GM12878 (cell line): ENCODE measurements at regions not wholly inside any gene's neighbourhood (a gene's known extent, or its start where the extent isn't known, plus 50 kb on each side); places are given as distances from the start of the nearest gene placed in this dataset.

Experiments used
- ATAC-seq: fragments of 200-7000 bp; cut with Tn5 transposase; 3 replicates; pipeline ENCODE4 v1.9.1; 2020; ENCODE audit warnings: mild to moderate bottlenecking, moderate library complexity
- BruUV-seq: library from RNA; stranded (reverse); fragments of 400-500 nt; replicated peaks from 2 replicates; lab custom pipeline; 2021; lab: Mats Ljungman, UMichigan
- CTCF ChIA-PET: fragments of 300-600 bp; sonication (Branson Sonifier 250); formaldehyde crosslinking; extraction: SDS; loops from one replicate; lab custom pipeline; 2021; ENCODE audit warnings: inconsistent platforms; lab: Yijun Ruan, JAX
- POLR2A ChIA-PET: fragments of 350-600 bp; formaldehyde crosslinking; extraction: SDS; loops from one replicate; lab custom pipeline; 2021; ENCODE audit warnings: inconsistent platforms; lab: Charles Lee
- RAD21 ChIA-PET: fragments of 300-600 bp; sonication (Branson Sonifier 250); formaldehyde crosslinking; loops from one replicate; lab custom pipeline; 2023; ENCODE audit warnings: antibody characterized with exemption; ENCODE audit not compliant: unreplicated experiment; lab: Charles Lee
- SMC1A ChIA-PET: fragments of 300-600 bp; sonication (Branson Sonifier 250); formaldehyde crosslinking; loops from one replicate; lab custom pipeline; 2023; ENCODE audit not compliant: unreplicated experiment, uncharacterized antibody; lab: Charles Lee
- DNase-seq: peaks from one replicate; pipeline ENCODE4 v3.0.0-alpha.2; 2011; ENCODE audit warnings: low read depth, low spot score
- FAIRE-seq: peaks from 3 replicates; lab custom pipeline; 2011; peaks lifted over from hg19 to GRCh38; lab: Jason Lieb, UNC
- H2AFZ ChIP-seq: 2 replicates; pipeline ENCODE4 v1.6.0; 2011; ENCODE audit warnings: low read depth, low read length, control low read depth; ENCODE audit not compliant: control insufficient read depth
- H3K27ac ChIP-seq: 2 replicates; pipeline ENCODE4 v1.5.1; 2011; ENCODE audit warnings: control low read depth; ENCODE audit not compliant: control insufficient read depth, insufficient read depth
- H3K27me3 ChIP-seq, 2 experiments: replicated peaks in 1 of 2; 2 replicates each; pipeline versions ENCODE4 v1.6.0 to v1.6.1; 2011; ENCODE audit warnings: low read length in 1 of 2; ENCODE audit not compliant: control insufficient read depth in 2 of 2, insufficient read depth in 2 of 2
- H3K36me3 ChIP-seq, 2 experiments: 2 replicates each; pipeline ENCODE4 v1.5.1; 2011; ENCODE audit warnings: low read length in 1 of 2; ENCODE audit not compliant: control insufficient read depth in 2 of 2, insufficient read depth in 2 of 2
- H3K4me1 ChIP-seq: 2 replicates; pipeline ENCODE4 v1.6.1; 2011; ENCODE audit warnings: mild to moderate bottlenecking, low read length, moderate library complexity, mixed read lengths; ENCODE audit not compliant: control insufficient read depth, insufficient read depth
- H3K4me2 ChIP-seq: 2 replicates; pipeline ENCODE4 v1.6.0; 2011; ENCODE audit warnings: control low read depth; ENCODE audit not compliant: control insufficient read depth, insufficient read depth
- H3K4me3 ChIP-seq: fragments of 200-600 bp; sonication (generic); 2 replicates; pipeline ENCODE4 v1.5.1; 2016
- H3K79me2 ChIP-seq: 2 replicates; pipeline ENCODE4 v1.6.0; 2011; ENCODE audit warnings: low read length; ENCODE audit not compliant: control insufficient read depth, insufficient read depth
- H3K9ac ChIP-seq: 2 replicates; pipeline ENCODE4 v1.8.0; 2011; ENCODE audit warnings: low read length, control low read depth, mixed read lengths; ENCODE audit not compliant: control insufficient read depth, insufficient read depth
- H3K9me3 ChIP-seq: replicated peaks from 3 replicates; pipeline ENCODE4 v1.5.1; 2011; ENCODE audit warnings: mild to moderate bottlenecking, low read length; ENCODE audit not compliant: control insufficient read depth, insufficient read depth
- H4K20me1 ChIP-seq: 2 replicates; pipeline ENCODE4 v1.6.0; 2011; ENCODE audit not compliant: control insufficient read depth, insufficient read depth
- GABPA ChIP-seq: IDR thresholded peaks from 2 replicates; pipeline ENCODE4 v1.6.1; 2014; ENCODE audit warnings: antibody characterized with exemption, low read depth, mild to moderate bottlenecking, inconsistent platforms
- JUNB ChIP-seq: IDR thresholded peaks from 2 replicates; pipeline ENCODE4 v1.6.1; 2016; ENCODE audit warnings: antibody characterized with exemption, mild to moderate bottlenecking
- KAT2A ChIP-seq: conservative IDR thresholded peaks from 2 replicates; pipeline ENCODE4 v1.6.1; 2011; ENCODE audit warnings: low read depth, low read length; ENCODE audit not compliant: control insufficient read depth
- MTA2 ChIP-seq: fragments of 450-650 bp; IDR thresholded peaks from 2 replicates; pipeline ENCODE4 v1.6.1; 2016; ENCODE audit warnings: low read depth, mild to moderate bottlenecking, moderate library complexity
- POLR2AphosphoS5 ChIP-seq: IDR thresholded peaks from 2 replicates; pipeline ENCODE4 v1.6.1; 2011; ENCODE audit warnings: mild to moderate bottlenecking, low read length, inconsistent platforms
- POU2F2 ChIP-seq: IDR thresholded peaks from 3 replicates; pipeline ENCODE4 v1.6.1; 2011; ENCODE audit warnings: low read depth, mild to moderate bottlenecking, low read length, borderline replicate concordance
- RCOR1 ChIP-seq: conservative IDR thresholded peaks from 2 replicates; pipeline ENCODE4 v1.6.1; 2012; ENCODE audit warnings: low read depth, low read length, improper control_type of control experiment
- SIX5 ChIP-seq: IDR thresholded peaks from 2 replicates; pipeline ENCODE4 v1.6.1; 2011; ENCODE audit warnings: mild to moderate bottlenecking, low read depth, low read length, moderate library complexity; ENCODE audit not compliant: severe bottlenecking
- SMAD5 ChIP-seq: IDR thresholded peaks from 2 replicates; pipeline ENCODE4 v1.6.1; 2016; ENCODE audit warnings: antibody characterized with exemption, low read depth
- WGBS: methylation state at CpG from one replicate; pipeline ENCODE4 v1.1.6; 2016; ENCODE audit warnings: low lambda C conversion rate; ENCODE audit not compliant: insufficient replicate concordance, insufficient coverage; ENCODE audit errors: missing lambda C conversion rate; 5-methylcytosine and 5-hydroxymethylcytosine counted together
- in situ Hi-C: fragments of 300-500 bp; cut with MboI; formaldehyde crosslinking; loops from 9 replicates; pipeline ENCODE4 v1.14.3; 2018; ENCODE audit warnings: mixed read lengths
- intact Hi-C: fragments of 100-400 bp; cut with micrococcal nuclease; formaldehyde crosslinking; loops from one replicate; pipeline ENCODE4 v1.14.2; 2022; ENCODE audit not compliant: unreplicated experiment
- TF ChIP-seq, protein P1 (sequence below): fragments of 450-650 bp; IDR thresholded peaks from 2 replicates; pipeline ENCODE4 v1.6.1; 2016; ENCODE audit warnings: mild to moderate bottlenecking, moderate library complexity, borderline replicate concordance

DNA sequence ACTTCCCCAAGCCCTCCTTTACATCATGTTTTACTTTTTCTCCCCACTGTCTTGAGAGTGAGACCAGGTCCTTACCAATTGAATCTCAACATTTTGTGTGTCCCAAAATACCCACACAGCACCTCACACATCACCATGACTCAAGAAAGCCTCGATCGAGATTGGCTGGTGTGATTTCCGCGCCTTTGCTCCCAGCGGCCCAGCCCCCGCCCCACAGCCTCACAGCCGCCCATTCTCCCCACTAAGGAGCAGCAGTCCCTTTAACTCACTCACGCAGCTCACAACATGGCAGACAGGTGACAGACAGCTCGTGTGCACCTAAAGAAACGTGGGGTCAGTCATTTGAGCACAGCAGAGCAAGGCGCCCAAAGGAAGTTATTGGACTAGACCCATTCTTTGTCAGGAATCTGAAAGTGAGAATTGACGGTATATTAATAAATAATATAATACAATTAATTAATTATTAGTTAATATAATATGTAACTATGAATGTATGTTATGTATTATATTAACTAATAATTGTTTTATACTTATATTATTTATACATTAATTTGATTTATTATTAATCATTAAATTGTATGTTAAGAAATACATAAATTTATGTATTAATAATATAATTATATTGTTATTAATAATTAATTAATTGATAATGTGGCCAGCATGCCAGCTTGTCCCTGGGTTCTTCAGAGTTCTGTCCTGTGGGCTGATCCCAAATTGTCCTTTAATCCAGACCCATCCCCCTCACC lies 204.9 kb upstream of the RNF32 start (continued):
- TF ChIP-seq, protein P1, sequence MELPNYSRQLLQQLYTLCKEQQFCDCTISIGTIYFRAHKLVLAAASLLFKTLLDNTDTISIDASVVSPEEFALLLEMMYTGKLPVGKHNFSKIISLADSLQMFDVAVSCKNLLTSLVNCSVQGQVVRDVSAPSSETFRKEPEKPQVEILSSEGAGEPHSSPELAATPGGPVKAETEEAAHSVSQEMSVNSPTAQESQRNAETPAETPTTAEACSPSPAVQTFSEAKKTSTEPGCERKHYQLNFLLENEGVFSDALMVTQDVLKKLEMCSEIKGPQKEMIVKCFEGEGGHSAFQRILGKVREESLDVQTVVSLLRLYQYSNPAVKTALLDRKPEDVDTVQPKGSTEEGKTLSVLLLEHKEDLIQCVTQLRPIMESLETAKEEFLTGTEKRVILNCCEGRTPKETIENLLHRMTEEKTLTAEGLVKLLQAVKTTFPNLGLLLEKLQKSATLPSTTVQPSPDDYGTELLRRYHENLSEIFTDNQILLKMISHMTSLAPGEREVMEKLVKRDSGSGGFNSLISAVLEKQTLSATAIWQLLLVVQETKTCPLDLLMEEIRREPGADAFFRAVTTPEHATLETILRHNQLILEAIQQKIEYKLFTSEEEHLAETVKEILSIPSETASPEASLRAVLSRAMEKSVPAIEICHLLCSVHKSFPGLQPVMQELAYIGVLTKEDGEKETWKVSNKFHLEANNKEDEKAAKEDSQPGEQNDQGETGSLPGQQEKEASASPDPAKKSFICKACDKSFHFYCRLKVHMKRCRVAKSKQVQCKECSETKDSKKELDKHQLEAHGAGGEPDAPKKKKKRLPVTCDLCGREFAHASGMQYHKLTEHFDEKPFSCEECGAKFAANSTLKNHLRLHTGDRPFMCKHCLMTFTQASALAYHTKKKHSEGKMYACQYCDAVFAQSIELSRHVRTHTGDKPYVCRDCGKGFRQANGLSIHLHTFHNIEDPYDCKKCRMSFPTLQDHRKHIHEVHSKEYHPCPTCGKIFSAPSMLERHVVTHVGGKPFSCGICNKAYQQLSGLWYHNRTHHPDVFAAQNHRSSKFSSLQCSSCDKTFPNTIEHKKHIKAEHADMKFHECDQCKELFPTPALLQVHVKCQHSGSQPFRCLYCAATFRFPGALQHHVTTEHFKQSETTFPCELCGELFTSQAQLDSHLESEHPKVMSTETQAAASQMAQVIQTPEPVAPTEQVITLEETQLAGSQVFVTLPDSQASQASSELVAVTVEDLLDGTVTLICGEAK: no peak
- TF ChIP-seq GABPA (no peak), SIX5 (no peak), POLR2AphosphoS5 (no peak), RCOR1 (no peak), SMAD5 (no peak)

DNA sequence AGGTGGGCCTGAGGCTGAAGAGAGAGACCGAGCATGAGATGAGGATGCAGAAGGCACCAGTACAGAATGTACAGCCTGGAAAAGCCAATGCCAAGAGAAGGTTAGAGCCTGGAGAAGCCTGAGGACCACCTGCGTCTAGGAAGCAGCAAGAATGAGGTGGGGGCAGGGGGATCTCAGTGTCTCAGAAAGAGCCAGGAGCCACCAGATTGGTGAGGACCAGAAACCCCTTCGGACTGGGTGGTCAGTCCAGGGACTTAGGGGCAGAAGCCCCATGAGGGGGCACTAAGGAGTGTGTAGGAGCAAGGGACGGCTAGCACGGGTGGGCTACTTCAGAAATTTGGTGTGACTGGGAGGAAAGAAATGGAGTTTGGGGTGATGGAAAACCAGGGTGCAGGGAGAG lies 205.9 kb upstream of the RNF32 start:
- SMC1A ChIA-PET: no interaction called here
- Histone ChIP-seq H4K20me1 (no peaks in the 10 kb centered on the region), H3K4me1 (no peaks in the 10 kb centered on the region), H2AFZ (no peak overlapping the region), H3K4me2 (no peak overlapping the region), H3K36me3 (no peaks in the 10 kb centered on the region), H3K27me3 (peaks cover 0 to 6% of the 10 kb centered on the region in 2 experiments; a peak in 2 of 4 replicates), H3K27ac (no peak overlapping the region), H3K4me3 (no peak overlapping the region), H3K9ac (no peak overlapping the region), H3K9me3 (no peaks in the 10 kb centered on the region), H3K79me2 (no peaks in the 10 kb centered on the region)
- RAD21 ChIA-PET: no interaction called here
- no peak for ATAC-seq
- FAIRE-seq: no peak
- intact Hi-C loops (no loop called here), in situ Hi-C loops (no loop called here)
- POLR2A ChIA-PET: no interaction called here
- WGBS: 9% methylated on average over 5 of the region's 5 CpGs
- TF ChIP-seq JUNB: no peak
- TF ChIP-seq MTA2: no peak
- no peak for TF ChIP-seq POU2F2
- no peak for TF ChIP-seq KAT2A
- CTCF ChIA-PET: no interaction called here
- no peak for DNase-seq
- BruUV-seq: no TSS peak
